ENCODE measurements at regions not wholly inside any gene's neighbourhood (a gene's known extent, or its start where the extent isn't known, plus 50 kb on each side); places are given as distances from the start of the nearest gene placed in this dataset.

DNA sequence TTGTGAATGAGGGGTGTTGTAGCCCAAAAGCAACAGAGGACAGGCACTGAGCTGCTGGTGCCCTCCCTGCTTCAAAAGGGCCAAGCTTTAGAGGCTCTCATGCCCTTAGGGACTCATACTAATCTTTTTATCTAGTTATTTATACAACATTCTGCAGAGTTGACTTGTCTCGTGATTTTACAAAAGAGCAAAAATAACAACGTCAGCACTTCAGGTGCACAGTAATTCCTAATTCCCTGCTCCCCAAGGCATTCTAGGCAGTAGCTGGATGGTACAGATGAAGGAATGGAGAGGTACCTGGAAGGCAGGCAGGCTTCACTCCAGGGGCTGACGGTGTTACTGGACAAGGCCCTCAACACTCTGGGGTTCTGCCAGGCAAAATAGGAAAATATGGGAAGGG is 406.7 kb upstream of the CCL2 start:
- TF ChIP-seq TCF4 (CRISPR knock-in tag; IDR thresholded peaks at IDR 0.05; ENCODE audit: borderline replicate concordance) (no peak), ZNF8 (CRISPR knock-in tag; IDR thresholded peaks at IDR 0.05) (no peak), ARNTL (CRISPR knock-in tag; IDR thresholded peaks at IDR 0.05; ENCODE audit: borderline replicate concordance, low read depth) (no peak), SNAI2 (CRISPR knock-in tag; IDR thresholded peaks at IDR 0.05) (no peak), OSR1 (CRISPR knock-in tag; IDR thresholded peaks at IDR 0.05) (no peak), ZC3H10 (CRISPR knock-in tag; IDR thresholded peaks at IDR 0.05) (no peak)
- TF ChIP-seq, protein P1, sequence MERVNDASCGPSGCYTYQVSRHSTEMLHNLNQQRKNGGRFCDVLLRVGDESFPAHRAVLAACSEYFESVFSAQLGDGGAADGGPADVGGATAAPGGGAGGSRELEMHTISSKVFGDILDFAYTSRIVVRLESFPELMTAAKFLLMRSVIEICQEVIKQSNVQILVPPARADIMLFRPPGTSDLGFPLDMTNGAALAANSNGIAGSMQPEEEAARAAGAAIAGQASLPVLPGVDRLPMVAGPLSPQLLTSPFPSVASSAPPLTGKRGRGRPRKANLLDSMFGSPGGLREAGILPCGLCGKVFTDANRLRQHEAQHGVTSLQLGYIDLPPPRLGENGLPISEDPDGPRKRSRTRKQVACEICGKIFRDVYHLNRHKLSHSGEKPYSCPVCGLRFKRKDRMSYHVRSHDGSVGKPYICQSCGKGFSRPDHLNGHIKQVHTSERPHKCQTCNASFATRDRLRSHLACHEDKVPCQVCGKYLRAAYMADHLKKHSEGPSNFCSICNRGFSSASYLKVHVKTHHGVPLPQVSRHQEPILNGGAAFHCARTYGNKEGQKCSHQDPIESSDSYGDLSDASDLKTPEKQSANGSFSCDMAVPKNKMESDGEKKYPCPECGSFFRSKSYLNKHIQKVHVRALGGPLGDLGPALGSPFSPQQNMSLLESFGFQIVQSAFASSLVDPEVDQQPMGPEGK (CRISPR knock-in tag; IDR thresholded peaks at IDR 0.05; ENCODE audit: borderline replicate concordance): no peak
